GM12878 (cell line): ENCODE measurements at regions not wholly inside any gene's neighbourhood (a gene's known extent, or its start where the extent isn't known, plus 50 kb on each side); places are given as distances from the start of the nearest gene placed in this dataset.

Source experiments
- ETV6 ChIP-seq, 2 experiments: fragments of 450-650 bp in 1 of 2; IDR thresholded peaks in 1 of 2; conservative IDR thresholded peaks in 1 of 2; 2 replicates each; pipeline ENCODE4 v1.6.1; 2014; ENCODE audit warnings: antibody characterized with exemption in 1 of 2, borderline replicate concordance in 1 of 2, low read depth in 1 of 2, mild to moderate bottlenecking in 1 of 2, moderate library complexity in 1 of 2
- FOXK2 ChIP-seq: fragments of 450-650 bp; IDR thresholded peaks from 2 replicates; pipeline ENCODE4 v1.6.1; 2017; ENCODE audit warnings: mild to moderate bottlenecking, moderate library complexity
- JUND ChIP-seq: IDR thresholded peaks from 2 replicates; pipeline ENCODE4 v1.6.1; 2012; ENCODE audit warnings: low read depth, mild to moderate bottlenecking, low read length, improper control_type of control experiment, moderate library complexity
- MXI1 ChIP-seq: fragments of 150-350 bp; IDR thresholded peaks from 2 replicates; pipeline ENCODE4 v1.6.1; 2011; ENCODE audit warnings: low read depth, mild to moderate bottlenecking, inconsistent platforms, low read length, improper control_type of control experiment
- TF ChIP-seq, protein P1 (sequence below), 3 experiments: IDR thresholded peaks in 2 of 3; conservative IDR thresholded peaks in 1 of 3; 2 replicates each; pipeline ENCODE4 v1.5.1; 2011; ENCODE audit warnings: low read depth in 3 of 3, low read length in 3 of 3, mild to moderate bottlenecking in 3 of 3, control low read depth in 2 of 3, moderate library complexity in 2 of 3, inconsistent platforms in 1 of 3, mixed read lengths in 1 of 3; ENCODE audit not compliant: control insufficient read depth in 2 of 3, insufficient read depth in 1 of 3; ENCODE audit errors: extremely low read depth in 1 of 3

DNA sequence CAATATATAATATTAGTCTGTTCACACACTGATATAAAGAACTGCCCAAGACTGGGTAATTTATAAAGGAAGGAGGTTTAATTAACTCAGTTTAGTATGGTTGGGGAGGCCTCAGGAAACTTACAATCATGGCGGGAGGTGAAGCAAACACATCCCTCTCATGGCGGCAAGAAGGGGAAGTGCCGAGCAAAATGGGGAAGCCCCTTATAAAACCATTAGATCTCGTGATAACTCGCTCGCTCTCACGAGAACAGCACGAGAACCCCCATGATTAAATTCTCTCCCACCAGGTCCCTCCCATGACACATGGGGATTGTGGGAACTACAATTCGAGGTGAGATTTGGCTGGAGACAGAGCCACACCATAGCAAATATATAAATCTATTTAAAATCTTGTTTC is 269.8 kb downstream of the ATP23 start:
- TF ChIP-seq FOXK2 (no peak), JUND (no peak), MXI1 (no peak), ETV6 (conservative IDR thresholded peaks at IDR 0.05 in 1 of 2, IDR thresholded peaks at IDR 0.05 in 1 of 2; ENCODE audit: borderline replicate concordance in 1 of 2, low read depth in 1 of 2) (no peak)
- TF ChIP-seq, protein P1, sequence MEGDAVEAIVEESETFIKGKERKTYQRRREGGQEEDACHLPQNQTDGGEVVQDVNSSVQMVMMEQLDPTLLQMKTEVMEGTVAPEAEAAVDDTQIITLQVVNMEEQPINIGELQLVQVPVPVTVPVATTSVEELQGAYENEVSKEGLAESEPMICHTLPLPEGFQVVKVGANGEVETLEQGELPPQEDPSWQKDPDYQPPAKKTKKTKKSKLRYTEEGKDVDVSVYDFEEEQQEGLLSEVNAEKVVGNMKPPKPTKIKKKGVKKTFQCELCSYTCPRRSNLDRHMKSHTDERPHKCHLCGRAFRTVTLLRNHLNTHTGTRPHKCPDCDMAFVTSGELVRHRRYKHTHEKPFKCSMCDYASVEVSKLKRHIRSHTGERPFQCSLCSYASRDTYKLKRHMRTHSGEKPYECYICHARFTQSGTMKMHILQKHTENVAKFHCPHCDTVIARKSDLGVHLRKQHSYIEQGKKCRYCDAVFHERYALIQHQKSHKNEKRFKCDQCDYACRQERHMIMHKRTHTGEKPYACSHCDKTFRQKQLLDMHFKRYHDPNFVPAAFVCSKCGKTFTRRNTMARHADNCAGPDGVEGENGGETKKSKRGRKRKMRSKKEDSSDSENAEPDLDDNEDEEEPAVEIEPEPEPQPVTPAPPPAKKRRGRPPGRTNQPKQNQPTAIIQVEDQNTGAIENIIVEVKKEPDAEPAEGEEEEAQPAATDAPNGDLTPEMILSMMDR (IDR thresholded peaks at IDR 0.05 in 2 of 3, conservative IDR thresholded peaks at IDR 0.05 in 1 of 3; ENCODE audit: control insufficient read depth in 2 of 3, extremely low read depth in 1 of 3, insufficient read depth in 1 of 3, low read depth in 3 of 3, low read length in 3 of 3) = no peak
